ENCODE measurements at regions not wholly inside any gene's neighbourhood (a gene's known extent, or its start where the extent isn't known, plus 50 kb on each side); places are given as distances from the start of the nearest gene placed in this dataset.

- in situ Hi-C loops (cut with MboI; ENCODE audit: low pct_unique_long_range_greater_than_20kb, low sequenced_read_pairs), result no loop called here
- DNase-seq, result no peak
These were observed 235.3 kb upstream of the NRSN1 start for GRCh38 chr6:23890543-23891227.

GRCh38 chr6:23905133-23905815 lies 220.7 kb upstream of the NRSN1 start:
- in situ Hi-C loops (cut with MboI; ENCODE audit: low pct_unique_long_range_greater_than_20kb, low sequenced_read_pairs), result no loop called here
- peak; percentile 63 for DNase-seq

- no peak for DNase-seq
These were observed 215.6 kb upstream of the NRSN1 start for GRCh38 chr6:23910420-23910819.

GRCh38 chr6:23927935-23928334 lies 198.1 kb upstream of the NRSN1 start:
- no peak for DNase-seq
- in situ Hi-C loops (cut with MboI; ENCODE audit: low pct_unique_long_range_greater_than_20kb, low sequenced_read_pairs), result no loop called here

More at GRCh38 chr6:23910420-23910819, 215.6 kb upstream of the NRSN1 start:
- in situ Hi-C loops (cut with MboI; ENCODE audit: low pct_unique_long_range_greater_than_20kb, low sequenced_read_pairs), result no loop called here

GRCh38 chr6:23929201-23929600 lies 196.8 kb upstream of the NRSN1 start:
- DNase-seq, result no peak

GRCh38 chr6:23940466-23940865 lies 185.5 kb upstream of the NRSN1 start:
- in situ Hi-C loops (cut with MboI; ENCODE audit: low pct_unique_long_range_greater_than_20kb, low sequenced_read_pairs), result no loop called here
- no peak for DNase-seq

More at GRCh38 chr6:23929201-23929600, 196.8 kb upstream of the NRSN1 start:
- in situ Hi-C loops (cut with MboI; ENCODE audit: low pct_unique_long_range_greater_than_20kb, low sequenced_read_pairs), result no loop called here

GRCh38 chr6:23951691-23952090 lies 174.3 kb upstream of the NRSN1 start:
- in situ Hi-C loops (cut with MboI; ENCODE audit: low pct_unique_long_range_greater_than_20kb, low sequenced_read_pairs), result no loop called here
- no peak for DNase-seq

- in situ Hi-C loops (cut with MboI; ENCODE audit: low pct_unique_long_range_greater_than_20kb, low sequenced_read_pairs), result no loop called here
- DNase-seq, result no peak
These were observed 173.8 kb upstream of the NRSN1 start for GRCh38 chr6:23952245-23952644.

GRCh38 chr6:23953976-23954375 lies 172.0 kb upstream of the NRSN1 start:
- in situ Hi-C loops (cut with MboI; ENCODE audit: low pct_unique_long_range_greater_than_20kb, low sequenced_read_pairs), result no loop called here
- no peak for DNase-seq

GRCh38 chr6:23957017-23957416 lies 169.0 kb upstream of the NRSN1 start:
- in situ Hi-C loops (cut with MboI; ENCODE audit: low pct_unique_long_range_greater_than_20kb, low sequenced_read_pairs), result no loop called here
- DNase-seq, result no peak

GRCh38 chr6:23964865-23965264 lies 161.2 kb upstream of the NRSN1 start:
- DNase-seq, result no peak
- in situ Hi-C loops (cut with MboI; ENCODE audit: low pct_unique_long_range_greater_than_20kb, low sequenced_read_pairs), result no loop called here

- in situ Hi-C loops (cut with MboI; ENCODE audit: low pct_unique_long_range_greater_than_20kb, low sequenced_read_pairs), result no loop called here
- DNase-seq, result no peak
These were observed 156.7 kb upstream of the NRSN1 start for GRCh38 chr6:23969344-23969743.

- in situ Hi-C loops (cut with MboI; ENCODE audit: low pct_unique_long_range_greater_than_20kb, low sequenced_read_pairs), result no loop called here
These were observed 148.3 kb upstream of the NRSN1 start for GRCh38 chr6:23977706-23978105.

GRCh38 chr6:23980965-23981364 lies 145.1 kb upstream of the NRSN1 start:
- in situ Hi-C loops (cut with MboI; ENCODE audit: low pct_unique_long_range_greater_than_20kb, low sequenced_read_pairs), result no loop called here
- no peak for DNase-seq

More at GRCh38 chr6:23977706-23978105, 148.3 kb upstream of the NRSN1 start:
- DNase-seq, result no peak

- no peak for DNase-seq
- in situ Hi-C loops (cut with MboI; ENCODE audit: low pct_unique_long_range_greater_than_20kb, low sequenced_read_pairs), result no loop called here
These were observed 144.1 kb upstream of the NRSN1 start for GRCh38 chr6:23981923-23982322.

- in situ Hi-C loops (cut with MboI; ENCODE audit: low pct_unique_long_range_greater_than_20kb, low sequenced_read_pairs), result no loop called here
These were observed 142.3 kb upstream of the NRSN1 start for GRCh38 chr6:23983735-23984134.

GRCh38 chr6:23985015-23985414 lies 141.0 kb upstream of the NRSN1 start:
- in situ Hi-C loops (cut with MboI; ENCODE audit: low pct_unique_long_range_greater_than_20kb, low sequenced_read_pairs), result no loop called here

More at GRCh38 chr6:23983735-23984134, 142.3 kb upstream of the NRSN1 start:
- DNase-seq, result no peak

GRCh38 chr6:23989885-23990533 lies 136.0 kb upstream of the NRSN1 start:
- in situ Hi-C loops (cut with MboI; ENCODE audit: low pct_unique_long_range_greater_than_20kb, low sequenced_read_pairs), result no loop called here
- no peak for DNase-seq

More at GRCh38 chr6:23985015-23985414, 141.0 kb upstream of the NRSN1 start:
- DNase-seq, result no peak

GRCh38 chr6:23994013-23994412 lies 132.0 kb upstream of the NRSN1 start:
- no peak for DNase-seq
- in situ Hi-C loops (cut with MboI; ENCODE audit: low pct_unique_long_range_greater_than_20kb, low sequenced_read_pairs), result no loop called here

GRCh38 chr6:24004062-24004461 lies 122.0 kb upstream of the NRSN1 start:
- in situ Hi-C loops (cut with MboI; ENCODE audit: low pct_unique_long_range_greater_than_20kb, low sequenced_read_pairs), result no loop called here
- DNase-seq, result no peak
